ENCODE measurements at regions not wholly inside any gene's neighbourhood (a gene's known extent, or its start where the extent isn't known, plus 50 kb on each side); places are given as distances from the start of the nearest gene placed in this dataset.

- Histone ChIP-seq H3K27ac (no peak overlapping the region), H3K36me3 (replicated peaks in 1 of 2; ENCODE audit: insufficient read depth in 1 of 2, low read depth in 2 of 2) (no peaks in the 10 kb centered on the region), H3K27me3 (no peaks in the 10 kb centered on the region), H3K4me3 (no peak overlapping the region), H3K4me1 (no peaks in the 10 kb centered on the region), H3K9me3 (no peaks in the 10 kb centered on the region)
- TF ChIP-seq CTCF (IDR thresholded peaks at IDR 0.05) (no peak), POLR2A (IDR thresholded peaks at IDR 0.05) (no peak)
- 42 to 43% methylated on average over 3 of the region's 3 CpGs for WGBS, 2 donors
- ATAC-seq (no peak), DNase-seq (no peak)
- intact Hi-C loops (cut with DNase I), result no loop called here
Observed at GRCh38 chr9:106632621-106633020, 230.3 kb upstream of the ZNF462 start.

- TF ChIP-seq POLR2A (IDR thresholded peaks at IDR 0.05) (no peak), CTCF (IDR thresholded peaks at IDR 0.05) (no peak)
- Histone ChIP-seq H3K4me3 (no peak overlapping the region), H3K9me3 (no peaks in the 10 kb centered on the region), H3K36me3 (replicated peaks in 1 of 2; ENCODE audit: insufficient read depth in 1 of 2, low read depth in 2 of 2) (no peaks in the 10 kb centered on the region), H3K4me1 (no peaks in the 10 kb centered on the region), H3K27ac (no peak overlapping the region), H3K27me3 (no peaks in the 10 kb centered on the region)
- intact Hi-C loops (cut with DNase I), result no loop called here
- ATAC-seq, result no peak
- WGBS, 2 donors, result 41 to 49% methylated on average over 1 of the region's 1 CpG
- no peak for DNase-seq
Observed at GRCh38 chr9:106634183-106634582, 228.8 kb upstream of the ZNF462 start.

- no peak overlapping the region for H3K4me3 ChIP-seq
- intact Hi-C loops (cut with DNase I), result no loop called here
- no peak for ATAC-seq
- no peaks in the 10 kb centered on the region for H3K27me3 ChIP-seq
- H3K36me3 ChIP-seq (replicated peaks in 1 of 2; ENCODE audit: insufficient read depth in 1 of 2, low read depth in 2 of 2), result no peaks in the 10 kb centered on the region
- no peak for TF ChIP-seq POLR2A (IDR thresholded peaks at IDR 0.05)
- no peak for TF ChIP-seq CTCF (IDR thresholded peaks at IDR 0.05)
- H3K9me3 ChIP-seq, result no peaks in the 10 kb centered on the region
- no peaks in the 10 kb centered on the region for H3K4me1 ChIP-seq
- no peak overlapping the region for H3K27ac ChIP-seq
- no peak for DNase-seq
Observed at GRCh38 chr9:106634641-106635040, 228.3 kb upstream of the ZNF462 start.

- Histone ChIP-seq H3K27ac (no peak overlapping the region), H3K27me3 (no peaks in the 10 kb centered on the region), H3K36me3 (replicated peaks in 1 of 2; ENCODE audit: insufficient read depth in 1 of 2, low read depth in 2 of 2) (no peaks in the 10 kb centered on the region), H3K4me3 (no peak overlapping the region), H3K9me3 (no peaks in the 10 kb centered on the region), H3K4me1 (no peaks in the 10 kb centered on the region)
- DNase-seq (no peak), ATAC-seq (no peak)
- intact Hi-C loops (cut with DNase I), result no loop called here
- 60 to 63% methylated on average over 4 of the region's 4 CpGs for WGBS, 2 donors
- TF ChIP-seq CTCF (IDR thresholded peaks at IDR 0.05) (no peak), POLR2A (IDR thresholded peaks at IDR 0.05) (no peak)
Observed at GRCh38 chr9:106637486-106637885, 225.5 kb upstream of the ZNF462 start.

- no peak for ATAC-seq
- Histone ChIP-seq H3K9me3 (no peaks in the 10 kb centered on the region), H3K4me1 (no peaks in the 10 kb centered on the region), H3K4me3 (no peak overlapping the region), H3K36me3 (replicated peaks in 1 of 2; ENCODE audit: insufficient read depth in 1 of 2, low read depth in 2 of 2) (no peaks in the 10 kb centered on the region), H3K27ac (no peak overlapping the region), H3K27me3 (no peaks in the 10 kb centered on the region)
- DNase-seq, result no peak
- WGBS, 2 donors, result 66 to 73% methylated on average over 4 of the region's 4 CpGs
- TF ChIP-seq CTCF (IDR thresholded peaks at IDR 0.05) (no peak), POLR2A (IDR thresholded peaks at IDR 0.05) (no peak)
- intact Hi-C loops (cut with DNase I), result no loop called here
Observed at GRCh38 chr9:106639873-106640568, 222.9 kb upstream of the ZNF462 start.
